Suprapubic skin (tissue), 3 donors: ENCODE measurements at regions not wholly inside any gene's neighbourhood (a gene's known extent, or its start where the extent isn't known, plus 50 kb on each side); places are given as distances from the start of the nearest gene placed in this dataset.

Source experiments
- POLR2AphosphoS5 ChIP-seq, 3 donors: sonication (generic); formaldehyde crosslinking; IDR thresholded peaks; one replicate each; pipeline ENCODE4 v1.6.1; 2017; ENCODE audit warnings: antibody characterized with exemption in 3 of 3
- TF ChIP-seq, protein P1 (sequence below), 2 donors: fragments of 200-600 bp in 1 of 2; fragments of 450-650 bp in 1 of 2; sonication (generic) in 1 of 2; IDR thresholded peaks; one replicate each; pipeline ENCODE4 v1.5.1; 2016 to 2019; ENCODE audit warnings: antibody characterized with exemption in 2 of 2, mild to moderate bottlenecking in 1 of 2, moderate library complexity in 1 of 2

DNA sequence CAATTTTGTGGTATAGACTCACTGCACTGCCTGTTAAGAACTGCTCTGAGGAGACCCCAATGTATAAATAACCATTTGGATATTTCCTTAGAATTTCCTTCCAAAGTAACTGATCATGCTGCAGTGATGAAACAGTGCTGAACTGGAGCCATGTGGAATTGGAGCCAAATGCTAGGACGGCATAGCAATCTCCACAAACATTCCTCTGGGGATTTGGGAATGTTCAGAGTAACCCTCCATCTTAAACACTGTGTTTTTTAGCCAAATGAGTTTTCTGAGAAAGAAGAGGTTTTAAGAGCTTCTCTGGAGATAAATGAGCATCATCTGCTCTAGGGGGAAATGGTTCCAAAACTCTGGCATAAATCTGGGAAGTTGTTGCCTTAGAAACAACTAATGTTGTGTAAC is 98.2 kb downstream of the OLFM4 start:
- TF ChIP-seq, protein P1, sequence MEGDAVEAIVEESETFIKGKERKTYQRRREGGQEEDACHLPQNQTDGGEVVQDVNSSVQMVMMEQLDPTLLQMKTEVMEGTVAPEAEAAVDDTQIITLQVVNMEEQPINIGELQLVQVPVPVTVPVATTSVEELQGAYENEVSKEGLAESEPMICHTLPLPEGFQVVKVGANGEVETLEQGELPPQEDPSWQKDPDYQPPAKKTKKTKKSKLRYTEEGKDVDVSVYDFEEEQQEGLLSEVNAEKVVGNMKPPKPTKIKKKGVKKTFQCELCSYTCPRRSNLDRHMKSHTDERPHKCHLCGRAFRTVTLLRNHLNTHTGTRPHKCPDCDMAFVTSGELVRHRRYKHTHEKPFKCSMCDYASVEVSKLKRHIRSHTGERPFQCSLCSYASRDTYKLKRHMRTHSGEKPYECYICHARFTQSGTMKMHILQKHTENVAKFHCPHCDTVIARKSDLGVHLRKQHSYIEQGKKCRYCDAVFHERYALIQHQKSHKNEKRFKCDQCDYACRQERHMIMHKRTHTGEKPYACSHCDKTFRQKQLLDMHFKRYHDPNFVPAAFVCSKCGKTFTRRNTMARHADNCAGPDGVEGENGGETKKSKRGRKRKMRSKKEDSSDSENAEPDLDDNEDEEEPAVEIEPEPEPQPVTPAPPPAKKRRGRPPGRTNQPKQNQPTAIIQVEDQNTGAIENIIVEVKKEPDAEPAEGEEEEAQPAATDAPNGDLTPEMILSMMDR (IDR thresholded peaks at IDR 0.05), result no peak
- TF ChIP-seq POLR2AphosphoS5 (IDR thresholded peaks at IDR 0.05), result no peak
